Activated T-cell treated with anti-CD3 and anti-CD28 coated beads, Interleukin-2, amount 50 U/mL, for 1 hour (primary cell): ENCODE measurements at regions not wholly inside any gene's neighbourhood (a gene's known extent, or its start where the extent isn't known, plus 50 kb on each side); places are given as distances from the start of the nearest gene placed in this dataset.

ENCODE experiments used
- DNase-seq: peaks from one replicate; pipeline ENCODE4 v3.0.0-alpha.2; 2020

GRCh38 chr17:14873996-14874395 lies 391.1 kb downstream of the PMP22 start:
- DNase-seq, result no peak

DNA sequence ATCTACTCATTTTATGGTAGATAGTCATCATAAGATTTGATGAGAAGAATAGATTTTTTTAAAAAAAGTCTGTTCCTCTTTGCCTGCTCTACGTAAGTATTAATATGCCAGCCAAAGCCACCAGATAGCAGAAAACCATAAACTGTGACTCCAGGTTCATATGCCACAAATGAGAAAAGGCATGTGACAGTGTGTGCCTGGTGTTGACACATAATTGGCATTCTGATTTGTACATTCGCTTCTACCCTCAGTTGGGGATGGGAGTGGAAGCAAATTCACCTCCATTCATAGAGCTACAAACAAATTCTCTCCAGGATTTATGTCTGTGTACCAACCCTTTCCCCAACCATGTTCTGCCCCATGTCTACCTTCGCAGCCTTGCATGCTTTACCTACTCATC lies 391.6 kb downstream of the PMP22 start:
- no peak for DNase-seq

DNA sequence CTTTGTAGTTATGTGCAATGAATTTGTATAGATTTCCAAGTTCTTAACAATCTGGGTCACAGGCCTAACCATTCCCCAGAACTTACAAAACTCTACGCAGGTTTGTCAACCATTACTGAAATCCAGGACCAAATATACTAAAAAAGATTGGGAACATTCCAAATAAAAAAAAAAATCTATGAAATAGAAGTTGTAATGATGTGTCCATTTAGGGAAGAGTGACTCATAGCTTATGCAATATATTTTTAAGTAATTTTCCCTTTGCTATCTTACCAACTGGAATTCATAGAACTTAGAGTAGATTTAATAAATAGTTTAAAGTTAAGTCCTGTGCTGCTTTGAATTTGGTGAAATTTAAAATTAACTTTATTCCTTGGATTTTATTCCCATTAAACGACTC lies 393.2 kb downstream of the PMP22 start:
- no peak for DNase-seq

GRCh38 chr17:14866266-14866665 lies 398.9 kb downstream of the PMP22 start:
- DNase-seq, result no peak

GRCh38 chr17:14864127-14864526 lies 401.0 kb downstream of the PMP22 start:
- no peak for DNase-seq

- DNase-seq, result no peak
These were observed 405.6 kb downstream of the PMP22 start for GRCh38 chr17:14859542-14859941.

DNA sequence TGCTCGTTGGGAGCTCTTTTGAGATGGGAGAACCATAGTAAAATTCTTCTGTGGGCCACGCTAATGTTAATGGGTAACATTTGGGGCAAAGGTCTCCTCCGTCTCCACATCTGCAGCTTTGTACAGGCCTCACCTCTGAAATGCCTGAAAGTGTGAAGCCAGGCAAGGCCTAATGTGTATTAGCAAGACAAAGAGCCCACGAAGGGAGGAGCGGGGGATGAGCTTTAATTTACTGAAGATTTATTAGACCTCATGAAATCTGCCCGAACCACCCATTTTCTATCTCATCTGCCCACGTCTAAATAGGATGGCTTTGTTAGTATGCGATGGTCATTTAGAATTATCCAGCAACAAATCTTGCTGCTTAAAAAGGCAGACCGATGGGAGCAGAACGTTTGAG lies 408.9 kb downstream of the PMP22 start:
- DNase-seq, result no peak

- no peak for DNase-seq
These were observed 410.4 kb downstream of the PMP22 start for GRCh38 chr17:14854691-14855090.

DNA sequence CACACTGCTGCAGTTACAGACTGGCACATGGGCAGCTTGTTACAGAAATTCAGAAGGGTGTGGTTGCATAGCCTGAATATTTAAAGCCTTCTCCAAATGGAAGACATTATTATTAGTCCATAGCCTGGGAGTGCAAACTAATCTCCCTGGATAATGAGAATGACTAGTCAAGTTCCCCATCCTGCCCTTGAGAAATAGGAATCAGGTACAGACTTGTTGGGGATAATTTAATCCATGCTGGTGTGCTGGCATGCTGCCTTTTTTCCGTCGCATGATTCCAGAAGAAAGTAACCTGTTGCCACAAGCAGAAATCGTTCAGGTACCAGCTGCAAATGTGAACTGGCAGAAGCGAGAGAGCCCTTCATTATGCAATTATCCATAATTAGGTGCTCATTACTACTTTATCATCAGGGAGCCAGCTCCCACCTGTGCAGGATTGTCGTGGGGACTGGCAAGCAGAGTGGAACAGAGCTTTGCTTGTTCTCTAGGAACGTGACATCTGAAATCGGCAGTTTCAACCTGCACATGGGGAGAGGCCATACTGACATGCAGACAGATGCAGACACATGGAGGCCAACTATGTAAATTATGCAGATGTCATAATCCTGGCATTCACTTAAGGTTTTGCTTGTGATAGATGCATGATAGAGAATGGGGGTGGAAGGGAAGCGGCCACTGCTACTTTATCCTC lies 419.4 kb downstream of the PMP22 start:
- no peak for DNase-seq

GRCh38 chr17:14843086-14843795 lies 421.9 kb downstream of the PMP22 start:
- no peak for DNase-seq

DNA sequence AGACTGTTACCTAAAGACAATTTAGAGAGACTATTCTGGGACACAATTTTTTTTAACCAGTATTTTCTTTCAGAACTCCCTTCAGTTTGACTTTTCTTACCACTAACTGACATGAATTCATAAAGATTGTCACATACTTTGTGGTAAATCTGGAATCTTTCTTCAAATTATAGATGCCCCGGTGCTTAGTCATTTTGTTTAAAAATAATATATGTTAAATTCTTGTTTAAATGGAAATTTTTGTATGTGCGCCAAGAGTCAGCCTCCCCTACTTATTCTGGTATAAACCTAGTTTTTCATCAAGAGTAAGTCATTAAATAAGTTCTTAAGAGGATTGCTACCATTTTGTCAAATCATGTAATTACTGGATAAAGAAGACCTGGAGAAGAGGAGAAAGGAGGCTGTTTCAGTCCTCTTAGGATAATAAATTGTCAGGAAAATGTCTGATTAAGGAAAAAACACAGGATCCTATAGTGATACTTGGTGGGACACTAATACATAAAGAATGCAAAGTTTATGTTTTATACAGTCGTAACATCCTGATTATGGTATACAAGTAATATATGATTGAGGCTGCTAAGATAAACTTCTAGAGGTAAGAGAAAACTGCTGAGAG lies 424.4 kb downstream of the PMP22 start:
- DNase-seq, result no peak

DNA sequence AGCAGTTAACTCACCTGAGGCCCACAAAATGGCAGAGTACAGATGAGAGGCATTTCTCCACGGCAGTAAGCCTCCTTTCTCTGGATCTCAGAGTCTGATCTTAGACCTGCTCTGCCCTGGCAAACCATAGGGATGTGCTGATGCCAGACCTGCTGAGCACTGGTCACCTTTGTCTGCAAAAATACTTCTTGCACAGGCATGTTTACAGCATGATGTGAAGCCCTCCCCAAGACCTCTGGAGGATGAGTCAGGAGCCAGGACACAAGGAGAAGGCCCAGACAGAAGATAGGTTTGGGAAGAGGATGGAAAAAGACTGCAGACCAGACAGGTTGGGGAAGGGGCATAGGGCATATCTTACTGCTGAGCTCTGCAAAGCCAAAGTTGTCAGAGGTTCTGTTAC lies 426.6 kb downstream of the PMP22 start:
- no peak for DNase-seq

- no peak for DNase-seq
These were observed 431.8 kb downstream of the PMP22 start for GRCh38 chr17:14833201-14833785.

DNA sequence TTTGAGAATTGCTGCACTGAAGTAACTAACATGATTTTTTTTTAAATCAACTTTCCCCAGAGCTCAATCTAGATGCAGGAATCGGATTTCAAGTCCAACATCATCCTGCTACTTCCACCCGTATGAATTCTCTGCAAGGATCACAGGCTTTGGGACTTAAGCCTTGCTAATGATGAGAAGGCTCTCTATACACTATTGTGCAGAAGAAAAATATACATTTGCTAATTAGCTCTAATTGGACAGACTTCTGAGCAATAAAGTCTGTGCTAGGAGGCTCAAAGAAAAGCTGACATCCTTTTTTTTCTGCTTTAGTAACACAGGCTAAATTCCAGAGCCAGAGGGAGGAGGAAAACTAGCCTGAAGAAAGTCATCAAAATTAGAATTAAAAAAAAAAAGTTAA lies 433.6 kb downstream of the PMP22 start:
- no peak for DNase-seq

DNA sequence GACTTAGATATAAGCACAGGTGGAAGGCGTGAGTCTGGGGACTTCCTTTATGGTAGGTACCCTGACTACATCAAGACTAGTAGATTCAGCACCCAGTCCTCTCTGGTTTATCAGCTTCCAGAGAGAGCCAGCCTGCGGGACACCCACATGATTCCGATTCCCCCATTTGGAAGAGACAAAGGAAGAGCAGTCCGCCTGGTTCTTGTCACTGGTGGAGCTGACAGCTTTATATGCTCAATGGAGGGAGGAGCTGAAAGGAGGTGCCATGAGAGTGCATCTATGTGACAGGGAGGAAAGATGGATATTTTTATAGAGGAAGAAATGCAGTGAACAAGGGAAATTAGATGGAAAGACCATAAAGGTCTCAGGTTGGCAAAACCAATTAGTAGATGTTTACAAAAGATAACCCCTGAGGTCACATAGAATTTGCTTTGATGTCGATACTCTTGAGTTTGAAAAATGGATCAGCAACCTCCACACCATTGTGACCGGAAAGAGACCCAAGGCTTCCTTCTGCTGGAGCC lies 437.7 kb downstream of the PMP22 start:
- DNase-seq, result no peak

DNA sequence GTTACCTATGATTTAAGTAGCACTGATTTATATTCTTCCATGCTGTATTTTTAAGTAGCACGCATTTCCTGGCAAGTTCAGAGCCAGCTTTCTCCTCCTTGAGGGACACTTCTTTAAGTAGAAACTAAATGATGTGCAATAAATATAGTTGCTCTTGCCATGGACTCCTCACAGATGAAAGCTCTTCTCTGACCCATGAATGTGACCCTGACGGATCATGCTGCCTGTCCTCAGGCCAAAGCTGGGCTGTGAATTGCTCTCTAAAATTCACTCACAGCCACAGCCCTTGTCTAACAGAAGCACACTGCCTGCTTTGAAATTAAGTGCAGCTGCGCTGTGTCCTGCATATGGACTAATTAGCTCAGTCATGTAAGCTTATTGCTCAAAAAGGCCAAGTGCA lies 438.8 kb downstream of the PMP22 start:
- DNase-seq, result no peak

GRCh38 chr17:14818469-14818868 lies 446.7 kb downstream of the PMP22 start:
- no peak for DNase-seq

GRCh38 chr17:14815079-14815478 lies 450.0 kb downstream of the PMP22 start:
- no peak for DNase-seq

DNA sequence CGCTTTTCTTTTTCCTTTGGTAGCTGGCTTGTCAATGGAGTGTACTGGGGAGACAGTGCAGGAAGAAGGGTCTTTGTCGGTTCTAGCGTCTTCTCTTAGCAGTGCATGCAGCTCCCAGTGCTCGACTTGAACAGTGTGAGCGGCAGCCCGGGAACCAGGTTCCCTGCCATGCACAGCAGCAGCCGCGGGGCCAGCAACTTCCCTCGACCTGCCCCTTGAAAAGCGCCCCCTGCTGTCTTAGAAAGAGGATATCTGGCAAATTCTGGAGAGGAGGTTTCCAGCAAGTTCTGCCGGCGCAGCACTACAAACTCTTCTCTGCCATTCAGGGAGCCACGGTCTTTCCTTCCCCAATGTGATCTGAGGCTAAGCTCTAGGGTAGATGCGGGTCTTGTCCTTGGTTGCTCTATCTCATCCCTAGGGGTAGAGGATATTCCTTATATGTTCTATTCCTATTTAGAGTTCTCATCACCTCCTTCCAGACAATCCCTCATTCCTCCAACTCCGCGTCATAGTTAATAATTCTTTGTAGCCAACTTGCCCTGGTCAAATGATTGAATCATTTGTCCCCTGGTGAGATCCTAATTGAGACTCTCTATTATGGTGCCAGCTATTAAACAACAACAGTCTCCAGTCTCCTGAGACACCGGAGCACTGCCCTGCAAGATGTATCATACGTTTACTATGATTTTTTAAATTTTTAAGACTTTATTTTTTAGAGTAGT lies 451.3 kb downstream of the PMP22 start:
- DNase-seq, result peak; percentile 22

- no peak for DNase-seq
These were observed 456.7 kb downstream of the PMP22 start for GRCh38 chr17:14808425-14808824.

- DNase-seq, result no peak
These were observed 459.8 kb downstream of the PMP22 start for GRCh38 chr17:14805348-14805747.

DNA sequence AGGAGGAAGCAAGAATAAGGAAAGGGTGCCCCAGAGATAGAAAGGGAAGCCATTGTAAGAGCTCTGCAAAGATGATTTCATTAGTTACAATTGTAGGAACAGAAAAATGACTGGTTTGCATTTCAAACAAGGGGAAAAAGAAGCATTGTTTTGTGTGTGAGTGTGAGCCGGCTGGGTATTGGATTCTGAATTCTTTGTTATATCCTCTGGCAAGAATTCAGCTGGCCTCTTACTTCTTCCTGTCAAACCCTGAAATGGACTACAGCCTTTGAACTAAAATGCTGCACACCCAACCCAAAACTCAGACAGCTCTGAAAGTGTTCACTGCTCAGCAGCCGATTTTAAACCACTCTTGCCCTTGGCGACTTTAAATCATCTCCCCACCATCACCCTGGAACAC lies 461.3 kb downstream of the PMP22 start:
- DNase-seq, result no peak

DNA sequence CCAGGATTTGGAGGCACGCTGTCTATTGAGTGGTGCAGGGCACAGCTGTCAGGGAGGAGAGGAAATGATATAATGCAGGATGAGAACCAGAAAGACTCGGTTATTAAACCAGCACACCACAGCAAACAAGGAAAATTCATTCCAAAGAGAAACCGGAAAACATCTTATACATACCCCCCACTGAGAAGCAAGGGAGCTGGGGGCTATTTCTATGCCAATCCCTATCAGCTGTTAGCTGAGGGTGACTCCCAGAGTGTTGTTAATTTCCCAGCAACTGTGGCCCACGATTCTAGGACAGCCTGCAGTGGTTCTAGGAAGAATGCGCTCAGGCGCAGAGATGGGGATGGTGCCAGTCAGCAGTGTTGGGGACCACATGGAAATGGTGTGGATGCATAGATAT lies 467.3 kb downstream of the PMP22 start:
- DNase-seq, result no peak
